NB4 (cell line): ENCODE measurements at regions not wholly inside any gene's neighbourhood (a gene's known extent, or its start where the extent isn't known, plus 50 kb on each side); places are given as distances from the start of the nearest gene placed in this dataset.

Experiments used
- POLR2A ChIP-seq: IDR thresholded peaks from 2 replicates; pipeline ENCODE4 v1.6.1; 2011; ENCODE audit warnings: mild to moderate bottlenecking; ENCODE audit not compliant: insufficient read length; ENCODE audit errors: extremely low read depth
- TF ChIP-seq, protein P1 (sequence below): IDR thresholded peaks from one replicate; pipeline ENCODE4 v1.5.1; 2012; ENCODE audit warnings: low read depth, low read length

GRCh38 chr3:106611841-106612240 lies 743.0 kb upstream of the CBLB start:
- TF ChIP-seq, protein P1, sequence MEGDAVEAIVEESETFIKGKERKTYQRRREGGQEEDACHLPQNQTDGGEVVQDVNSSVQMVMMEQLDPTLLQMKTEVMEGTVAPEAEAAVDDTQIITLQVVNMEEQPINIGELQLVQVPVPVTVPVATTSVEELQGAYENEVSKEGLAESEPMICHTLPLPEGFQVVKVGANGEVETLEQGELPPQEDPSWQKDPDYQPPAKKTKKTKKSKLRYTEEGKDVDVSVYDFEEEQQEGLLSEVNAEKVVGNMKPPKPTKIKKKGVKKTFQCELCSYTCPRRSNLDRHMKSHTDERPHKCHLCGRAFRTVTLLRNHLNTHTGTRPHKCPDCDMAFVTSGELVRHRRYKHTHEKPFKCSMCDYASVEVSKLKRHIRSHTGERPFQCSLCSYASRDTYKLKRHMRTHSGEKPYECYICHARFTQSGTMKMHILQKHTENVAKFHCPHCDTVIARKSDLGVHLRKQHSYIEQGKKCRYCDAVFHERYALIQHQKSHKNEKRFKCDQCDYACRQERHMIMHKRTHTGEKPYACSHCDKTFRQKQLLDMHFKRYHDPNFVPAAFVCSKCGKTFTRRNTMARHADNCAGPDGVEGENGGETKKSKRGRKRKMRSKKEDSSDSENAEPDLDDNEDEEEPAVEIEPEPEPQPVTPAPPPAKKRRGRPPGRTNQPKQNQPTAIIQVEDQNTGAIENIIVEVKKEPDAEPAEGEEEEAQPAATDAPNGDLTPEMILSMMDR: no peak
- TF ChIP-seq POLR2A: no peak
